HG03342 (cell line): ENCODE measurements at regions not wholly inside any gene's neighbourhood (a gene's known extent, or its start where the extent isn't known, plus 50 kb on each side); places are given as distances from the start of the nearest gene placed in this dataset.
"Not testable (repeated sequence)": the region's sequence is repeated elsewhere in the genome, so short reads cannot be mapped to it uniquely, and the experiment has no call there.

Experiments
- ATAC-seq: cut with Tn5 transposase; IDR thresholded peaks from one replicate; pipeline ENCODE4 v1.9.1; 2021; ENCODE audit warnings: mild to moderate bottlenecking, moderate library complexity; ENCODE audit not compliant: unreplicated experiment

DNA sequence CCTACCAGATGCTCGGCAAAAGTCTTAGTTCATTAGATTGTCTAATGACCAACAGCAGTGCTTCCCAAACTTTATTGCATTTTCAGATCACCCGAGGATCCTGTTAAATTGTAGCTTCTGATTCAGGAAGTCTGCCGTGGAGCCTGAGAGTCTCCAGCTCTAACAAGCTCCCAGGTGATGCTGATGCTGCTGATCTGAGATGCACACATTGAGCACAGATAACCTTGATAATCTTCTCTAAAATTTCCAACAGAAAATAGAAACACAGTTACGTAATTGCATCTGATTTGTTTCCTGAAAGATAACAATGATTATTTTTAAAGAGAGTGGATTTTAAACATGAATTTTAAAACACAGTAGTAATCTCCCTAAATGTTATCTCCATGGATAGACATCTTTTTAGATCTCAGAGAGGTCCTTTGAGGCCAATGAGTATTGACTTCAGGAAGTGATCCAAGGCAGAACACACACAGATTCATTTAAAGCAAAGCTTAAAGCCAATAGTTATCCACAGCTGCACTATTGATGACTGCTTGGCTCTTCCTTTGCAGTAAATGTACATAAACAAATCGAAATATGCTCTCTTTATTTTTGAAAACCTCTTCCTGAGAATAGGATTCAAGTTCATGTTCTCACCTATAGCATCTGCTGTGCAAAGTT is 122.8 kb upstream of the TNPO1 start:
- no peak for ATAC-seq

DNA sequence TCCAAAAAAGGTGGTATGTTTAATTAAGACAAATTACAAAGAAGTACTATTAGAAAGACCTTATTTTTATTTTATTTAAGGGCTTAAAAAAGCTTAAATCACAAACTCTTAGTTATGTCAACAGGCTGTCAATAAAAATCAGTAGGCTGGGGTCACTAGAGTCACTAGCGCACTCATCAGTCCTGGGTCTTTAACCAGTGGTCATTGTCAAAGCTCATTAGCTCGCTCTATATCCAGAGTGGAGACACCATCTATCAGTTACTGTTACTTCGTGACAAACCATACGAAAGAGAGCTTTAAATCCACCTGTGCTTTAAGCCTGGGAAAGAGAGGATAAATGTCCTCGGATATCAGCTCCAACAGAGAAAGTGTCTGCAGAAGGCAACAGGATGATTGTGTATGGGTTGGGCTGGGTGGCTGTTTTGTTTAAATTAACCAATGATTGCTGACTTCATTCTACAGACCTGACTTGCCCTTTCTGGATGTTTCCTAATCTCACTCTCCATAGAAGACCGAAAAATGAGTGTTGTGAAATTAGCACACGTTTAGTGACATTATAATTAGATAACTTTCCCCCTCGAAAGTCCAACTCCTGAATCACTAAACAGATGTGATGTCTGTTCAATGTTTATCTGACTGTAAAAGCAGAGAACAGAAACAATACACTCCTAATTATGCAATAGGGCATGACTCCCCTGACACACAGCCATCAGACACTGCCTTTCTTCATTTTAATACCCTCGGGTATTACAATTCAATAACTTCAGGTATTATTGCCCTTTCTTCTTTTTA is 123.6 kb upstream of the TNPO1 start:
- ATAC-seq = no peak

DNA sequence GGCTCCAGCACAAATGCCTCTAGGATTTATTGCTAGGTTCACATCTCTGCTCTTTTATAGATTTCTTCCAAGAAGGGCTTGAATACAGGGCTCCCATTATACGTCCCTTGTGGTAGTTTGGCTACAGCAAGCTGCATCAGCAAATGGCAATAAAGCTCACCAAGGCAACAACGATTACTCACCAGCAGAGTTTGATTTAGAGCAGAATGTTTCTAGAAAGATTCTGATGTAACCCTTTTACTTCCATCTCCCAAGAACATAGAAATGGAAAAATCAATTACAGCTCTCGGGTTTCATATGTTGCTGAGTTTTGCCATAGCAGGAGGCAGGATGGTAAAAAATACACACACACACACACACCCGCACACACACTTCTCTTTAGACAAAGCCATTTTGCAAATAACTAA is 124.2 kb upstream of the TNPO1 start:
- no peak for ATAC-seq

DNA sequence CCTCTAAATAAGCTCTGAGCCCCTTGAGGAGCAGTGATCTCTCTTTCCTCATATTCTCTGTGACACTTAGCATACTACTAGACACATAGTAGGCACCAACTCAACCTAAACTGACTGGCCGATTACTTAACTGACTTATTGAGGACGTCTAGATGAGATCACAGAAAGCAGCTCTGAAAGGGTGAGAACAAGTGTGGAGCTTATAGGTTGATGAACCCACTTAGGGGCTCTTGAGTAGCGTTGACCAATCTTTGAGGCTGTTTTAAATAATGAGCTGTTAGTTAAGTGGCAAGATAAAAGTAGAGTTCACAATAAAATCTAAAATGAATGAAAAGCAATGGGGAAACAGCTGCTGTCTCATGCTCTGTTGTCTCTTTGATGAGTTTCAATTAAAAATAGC is 124.7 kb upstream of the TNPO1 start:
- no peak for ATAC-seq

DNA sequence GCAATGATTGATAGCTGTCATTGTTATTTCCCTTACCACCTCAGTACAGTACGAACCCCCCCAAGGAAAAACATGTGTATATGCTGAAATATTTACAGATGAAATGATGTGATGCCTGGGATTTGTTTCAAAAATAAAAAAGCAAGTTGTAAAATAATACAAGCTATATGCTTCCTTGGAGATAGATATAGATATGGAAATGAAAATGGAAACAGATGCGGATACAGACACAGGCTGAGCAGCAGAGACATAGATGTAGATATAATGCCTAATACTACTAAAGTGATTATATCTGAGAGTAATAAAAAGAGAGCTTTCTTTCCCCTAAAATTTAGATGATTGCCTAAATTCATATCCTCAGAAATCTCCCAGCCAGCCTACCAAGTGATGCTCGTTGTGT is 127.5 kb upstream of the TNPO1 start:
- no peak for ATAC-seq

DNA sequence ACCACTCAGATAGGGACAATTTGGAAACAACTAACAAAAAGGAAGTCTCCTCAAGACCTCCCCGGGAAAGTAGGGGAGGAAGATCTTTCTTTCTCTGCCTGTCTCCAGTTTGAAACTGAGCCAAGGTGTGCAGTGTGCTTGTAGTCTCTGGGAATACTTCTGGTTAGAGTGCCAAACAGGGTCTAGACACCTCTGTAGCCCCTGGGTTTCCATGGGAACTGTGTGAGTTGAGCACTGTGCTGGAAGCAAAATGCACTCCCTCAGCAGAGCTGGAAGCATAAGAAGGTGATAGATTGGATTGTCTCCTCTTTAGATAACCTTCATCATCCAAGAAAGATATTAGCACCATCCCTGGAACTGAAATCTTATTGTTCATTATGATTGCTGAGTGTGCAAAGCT is 129.2 kb upstream of the TNPO1 start:
- no peak for ATAC-seq

DNA sequence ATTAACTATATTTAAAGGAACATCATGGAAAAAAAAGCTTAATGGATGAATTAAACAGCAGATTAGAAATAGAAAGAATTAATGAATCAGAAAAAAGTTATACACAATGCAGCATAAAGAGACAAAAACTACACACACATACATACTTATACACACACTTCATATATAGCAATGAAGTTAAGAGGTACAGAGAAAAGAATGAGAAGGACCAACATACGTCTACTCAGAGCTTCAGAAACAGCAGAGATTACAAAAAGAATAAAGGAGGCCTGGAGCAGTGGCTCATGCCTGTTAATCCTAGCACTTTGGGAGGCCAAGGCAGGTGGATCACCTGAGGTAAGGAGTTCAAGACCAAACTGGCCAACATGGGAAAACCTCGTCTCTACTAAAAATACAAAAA is 133.9 kb upstream of the TNPO1 start:
- ATAC-seq = no peak

DNA sequence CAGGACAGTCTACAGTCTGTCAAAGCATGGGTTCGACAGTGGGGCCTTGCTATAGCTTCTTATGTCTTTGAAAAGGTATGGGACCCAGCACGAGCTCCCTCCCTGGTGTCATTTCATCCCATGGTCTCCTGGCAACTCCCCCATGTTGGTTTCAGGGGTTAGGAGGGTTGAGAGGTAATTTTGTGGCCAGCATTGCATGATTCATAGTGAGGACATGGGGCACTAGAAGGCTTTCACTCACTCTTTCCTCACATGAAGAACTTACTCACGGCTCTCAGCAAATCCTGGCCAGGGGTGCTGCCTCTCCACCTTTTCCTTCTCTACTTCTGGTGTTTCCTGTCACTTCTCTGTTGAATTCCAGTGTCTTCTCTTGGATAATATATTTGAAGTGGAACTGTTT is 134.7 kb upstream of the TNPO1 start:
- ATAC-seq = no peak

DNA sequence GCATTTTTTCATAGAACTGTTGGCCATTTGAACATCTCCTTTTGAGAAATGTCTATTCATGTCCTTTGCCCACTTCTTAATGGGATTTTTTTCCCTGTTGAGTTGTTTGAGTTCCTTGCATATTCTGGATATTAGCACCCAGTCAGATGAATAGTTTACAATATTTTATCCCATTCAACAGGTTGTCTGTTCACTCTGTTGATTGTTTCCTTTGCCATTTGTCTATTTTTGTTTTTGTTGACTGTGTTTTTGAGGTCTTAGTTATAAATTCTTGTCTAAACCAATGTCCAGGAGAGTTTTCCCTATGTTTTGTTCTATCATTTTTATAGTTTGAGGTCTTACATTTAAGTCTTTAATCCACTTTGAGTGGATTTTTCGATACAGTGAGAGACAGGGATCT is 139.0 kb upstream of the TNPO1 start:
- ATAC-seq = no peak

DNA sequence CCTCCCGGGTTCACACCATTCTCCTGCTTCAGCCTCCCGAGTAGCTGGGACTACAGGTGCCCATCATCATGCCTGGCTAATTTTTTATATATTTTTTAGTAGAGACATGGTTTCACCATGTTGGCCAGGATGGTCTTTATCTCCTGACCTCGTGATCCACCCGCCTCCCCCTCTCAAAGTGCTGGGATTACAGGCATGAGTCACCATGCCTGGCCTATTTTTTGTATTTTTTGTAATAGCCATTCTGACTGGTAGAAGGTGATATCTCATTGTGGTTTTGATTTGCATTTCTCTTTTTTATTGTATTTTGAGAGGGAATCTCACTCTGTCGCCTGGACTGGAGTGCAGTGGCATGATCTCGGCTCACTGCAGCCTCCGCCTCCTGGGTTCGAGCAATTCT is 139.6 kb upstream of the TNPO1 start:
- ATAC-seq = not testable (repeated sequence)

DNA sequence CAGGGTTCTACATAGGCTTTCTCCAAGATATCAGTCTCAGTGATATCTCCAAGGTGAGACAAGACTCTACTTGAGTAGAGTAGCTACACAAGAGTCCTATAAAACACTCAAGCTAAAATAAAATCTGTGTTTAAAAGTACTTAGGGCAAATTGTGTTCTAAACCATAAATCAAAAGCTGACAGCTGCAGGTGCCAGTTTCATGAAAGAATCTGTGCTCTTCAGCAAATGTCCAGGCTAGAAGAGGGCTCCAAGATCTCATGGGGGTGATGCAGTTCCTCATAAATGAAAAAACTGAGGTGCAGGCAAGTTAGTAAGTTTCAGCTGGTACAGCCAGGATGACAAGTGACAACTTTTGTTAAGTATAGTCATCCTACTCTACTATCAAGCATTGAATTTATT is 142.8 kb upstream of the TNPO1 start:
- ATAC-seq = no peak

DNA sequence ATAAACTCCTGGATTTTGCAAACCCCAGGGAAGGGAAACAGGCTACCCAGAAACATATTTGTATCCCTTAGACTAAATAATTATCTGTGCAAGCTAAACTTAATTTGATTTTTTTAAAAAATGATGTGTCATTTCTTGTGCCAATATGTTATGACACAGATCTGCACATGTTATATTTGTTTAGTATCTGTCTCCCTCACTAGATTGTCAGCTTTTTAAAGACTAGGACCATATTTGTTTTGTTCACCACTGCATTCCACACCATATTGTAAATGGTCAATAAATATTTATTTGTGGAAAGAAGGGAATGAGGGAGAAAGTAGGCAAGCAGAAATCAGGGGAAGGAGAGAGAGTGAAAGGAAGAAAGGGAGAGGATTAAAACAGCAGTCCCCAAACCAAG is 143.3 kb upstream of the TNPO1 start:
- ATAC-seq = no peak

DNA sequence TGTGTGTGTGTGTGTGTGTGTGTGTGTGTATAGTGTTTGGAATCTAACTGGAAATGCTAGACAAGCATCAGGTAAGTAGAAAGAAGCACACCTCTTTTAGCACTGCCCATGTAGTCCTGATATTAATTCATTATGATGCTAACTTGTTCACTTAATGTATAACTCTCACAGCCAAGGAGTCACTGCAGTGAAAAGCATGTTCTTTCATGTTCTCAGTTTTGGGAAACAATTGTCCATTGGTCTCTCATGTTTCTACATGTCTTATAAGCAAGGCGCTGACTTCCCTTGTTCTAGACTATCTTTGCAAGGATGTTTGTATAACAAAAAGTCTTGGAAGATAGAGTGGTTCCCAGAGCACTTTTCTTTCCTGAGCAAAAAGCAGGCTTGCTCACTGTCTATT is 148.8 kb upstream of the TNPO1 start:
- no peak for ATAC-seq

DNA sequence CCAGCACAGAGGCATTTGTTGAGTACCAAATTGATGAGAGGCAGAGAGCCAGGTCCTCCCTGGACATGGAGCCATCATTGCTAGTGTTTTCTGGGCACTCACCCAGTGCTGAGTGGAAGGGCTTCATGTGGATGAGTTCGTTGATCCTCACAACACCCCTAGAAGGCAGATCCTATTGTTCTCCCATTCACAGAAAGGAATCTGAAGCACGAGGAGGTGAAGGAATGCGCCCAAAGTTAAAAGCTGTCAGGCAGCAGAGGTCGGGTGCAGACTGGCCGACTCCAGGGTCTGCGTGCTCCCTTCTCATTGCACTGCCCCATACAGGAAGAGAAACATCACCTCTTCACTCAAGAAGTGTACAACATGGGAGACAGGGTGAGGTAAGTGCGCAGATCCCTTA is 153.5 kb upstream of the TNPO1 start:
- ATAC-seq = no peak

DNA sequence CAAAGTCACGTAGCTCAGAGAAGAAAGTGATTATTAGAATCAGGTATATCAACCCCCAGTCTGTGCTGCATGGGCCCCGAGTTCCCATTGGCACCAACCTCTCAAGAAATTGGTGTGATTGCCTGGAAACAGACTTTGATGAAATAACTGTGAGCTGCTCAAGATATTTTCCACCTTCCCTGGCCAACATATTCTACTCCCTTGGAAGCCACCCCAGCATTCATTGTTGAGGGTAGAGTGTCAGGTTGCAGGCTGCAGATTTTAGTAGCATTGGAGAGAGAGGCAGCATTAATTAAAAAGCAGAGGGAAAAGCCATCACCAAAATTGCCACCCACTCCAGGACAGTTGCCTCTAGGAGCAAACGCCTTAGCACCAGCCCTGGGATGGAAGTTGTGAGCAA is 154.2 kb upstream of the TNPO1 start:
- ATAC-seq = no peak

DNA sequence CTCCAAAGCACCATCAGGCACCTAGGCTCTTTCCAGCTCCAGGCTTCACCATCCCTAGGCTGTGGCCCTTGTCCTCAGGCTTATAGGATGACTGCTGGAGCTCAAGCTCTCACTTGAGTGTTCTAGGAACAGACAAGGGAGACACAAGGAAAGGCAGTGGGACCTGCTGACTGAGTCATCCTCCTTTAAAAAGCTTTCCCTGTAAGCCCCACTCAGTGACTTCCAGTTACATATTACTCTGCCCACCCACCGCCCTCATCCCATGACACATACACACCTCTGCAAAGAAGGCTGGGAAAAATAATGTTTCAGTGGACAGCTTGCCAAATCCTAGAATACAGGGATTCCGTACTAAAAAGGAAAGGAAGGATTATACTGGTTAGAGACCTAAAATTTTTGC is 154.2 kb upstream of the ZNF366 start:
- no peak for ATAC-seq

DNA sequence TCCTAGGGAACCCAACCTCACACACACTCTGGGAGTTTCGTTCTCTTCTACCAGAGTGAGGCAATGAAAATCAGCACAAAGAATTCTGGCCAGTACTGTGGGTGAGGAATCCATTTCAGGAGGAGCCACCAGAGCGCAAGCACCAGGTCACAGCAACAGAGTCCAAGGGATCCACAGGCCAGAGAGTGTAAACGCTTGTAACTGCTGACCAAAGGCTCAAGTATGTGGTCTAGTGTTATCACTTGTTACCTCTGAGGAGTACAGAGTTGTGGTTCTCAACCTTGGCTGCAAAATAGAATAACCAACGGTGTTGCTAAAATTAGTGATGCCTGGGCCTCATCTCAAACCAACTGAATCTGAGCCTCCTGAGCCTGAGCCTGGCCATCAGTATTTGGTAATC is 152.5 kb upstream of the ZNF366 start:
- ATAC-seq = no peak

DNA sequence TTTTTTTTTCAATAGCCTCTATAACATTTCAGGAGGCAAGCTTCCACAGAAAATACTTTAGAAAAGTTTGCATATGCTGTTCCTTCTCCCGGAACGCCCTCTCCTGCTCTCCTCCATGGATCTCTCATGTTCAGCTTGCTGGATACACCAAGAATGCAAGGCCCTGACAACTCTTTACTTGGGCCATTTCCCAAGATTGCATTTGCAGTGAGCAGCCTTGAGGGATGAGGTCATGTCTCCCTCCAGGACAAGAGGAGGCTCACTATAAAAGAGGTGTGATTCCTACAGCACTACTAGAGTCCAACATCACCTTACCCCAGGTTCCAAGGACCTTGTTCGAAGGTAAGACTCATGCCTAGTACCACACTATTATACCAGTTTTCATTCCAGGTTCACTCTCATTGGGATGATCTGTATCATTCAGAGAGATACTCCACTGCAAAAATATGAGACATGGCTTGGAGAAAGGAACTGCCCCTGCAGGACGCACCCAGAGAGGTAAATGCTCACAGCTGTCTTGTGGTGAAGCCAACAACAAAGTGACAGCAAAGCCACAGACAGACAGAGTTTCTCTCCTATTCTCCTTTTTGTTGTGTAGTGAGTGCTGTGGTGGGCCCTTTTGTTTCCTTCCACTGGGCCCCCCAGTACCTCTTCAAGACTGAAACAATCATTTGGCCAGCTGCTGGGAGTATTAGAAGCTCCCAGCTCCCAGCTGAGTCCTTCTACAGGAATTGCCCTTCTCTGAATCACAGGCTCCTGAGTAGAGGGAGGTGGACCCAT is 151.7 kb upstream of the ZNF366 start:
- ATAC-seq = no peak

DNA sequence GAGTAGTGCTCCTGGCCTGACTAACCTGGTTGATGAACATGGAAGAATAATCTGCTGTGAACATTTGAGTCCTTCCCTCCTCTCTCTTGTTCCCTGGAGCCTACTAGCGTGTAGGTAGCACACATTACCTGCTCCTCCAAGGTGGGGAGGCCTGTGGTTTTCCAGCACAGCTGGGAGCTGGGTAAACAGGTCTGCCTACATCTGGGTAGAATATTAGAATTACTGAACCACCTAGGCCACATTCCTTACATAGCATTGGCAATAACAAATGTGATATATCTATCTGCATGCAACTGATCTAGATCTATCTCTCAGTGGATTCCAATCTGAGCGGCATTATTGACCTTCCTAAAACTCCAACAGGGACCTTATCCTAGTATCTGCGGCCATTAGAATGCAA is 151.0 kb upstream of the ZNF366 start:
- no peak for ATAC-seq

DNA sequence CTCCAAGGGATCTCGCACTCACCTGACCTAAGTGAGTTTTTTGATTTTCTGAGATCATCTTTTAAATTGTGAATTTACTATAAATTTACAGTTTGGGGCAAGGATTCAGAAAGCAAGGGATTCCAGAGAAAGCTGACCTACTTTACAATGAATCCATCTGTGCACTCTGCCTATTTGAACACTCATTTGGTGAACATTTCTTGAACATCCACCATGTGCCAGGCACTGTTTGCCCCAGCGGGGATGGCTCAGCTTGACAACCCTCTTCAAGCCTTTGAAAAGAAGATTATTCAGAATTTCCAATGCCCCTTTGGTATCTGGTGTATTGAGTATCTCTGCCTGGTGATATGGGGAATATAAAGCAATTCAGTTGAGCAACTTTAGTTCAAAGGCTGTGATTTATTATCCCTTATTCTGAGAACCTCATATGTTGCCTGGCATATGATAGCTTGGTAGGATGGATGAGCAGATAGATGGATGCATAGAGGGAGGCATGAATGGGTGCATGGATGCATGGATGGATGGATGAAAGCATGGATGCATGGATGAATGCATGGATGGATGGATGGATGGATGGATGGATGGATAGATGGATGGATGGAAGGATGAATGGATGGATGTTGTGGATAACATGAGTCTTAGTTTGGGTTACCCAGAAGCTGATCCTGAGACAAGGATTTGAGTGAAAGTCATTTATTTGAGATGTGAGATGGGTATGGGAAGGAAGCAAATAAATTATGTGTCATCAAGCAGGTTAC is 149.7 kb upstream of the ZNF366 start:
- ATAC-seq = no peak

DNA sequence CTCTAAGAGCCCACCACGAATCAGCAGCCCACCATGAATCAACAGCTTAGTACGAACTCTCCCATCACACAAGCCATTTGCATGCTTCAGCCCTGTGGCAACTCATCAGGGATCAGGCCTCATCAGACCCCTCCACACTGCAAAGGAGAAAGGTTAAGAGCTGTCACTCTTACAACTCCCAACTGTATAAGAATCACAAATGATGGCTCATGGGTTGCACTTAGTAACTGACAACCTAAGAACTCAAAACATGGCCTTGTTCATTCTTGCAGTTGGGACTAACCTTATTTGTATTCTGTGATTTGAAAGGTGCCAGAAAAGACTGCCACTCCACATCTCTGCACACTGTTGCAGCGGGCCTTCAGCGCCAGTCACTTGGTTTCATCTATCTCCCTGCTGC is 149.1 kb upstream of the ZNF366 start:
- ATAC-seq = no peak
